Neural progenitor cell (in vitro differentiated cells): ENCODE measurements at regions not wholly inside any gene's neighbourhood (a gene's known extent, or its start where the extent isn't known, plus 50 kb on each side); places are given as distances from the start of the nearest gene placed in this dataset.

Experiments used
- DNase-seq: peaks from one replicate; pipeline ENCODE4 v3.0.0-alpha.2; 2016; ENCODE audit warnings: low spot score
- H2AFZ ChIP-seq: fragments of 200-600 bp; sonication (generic); replicated peaks from 2 replicates; pipeline ENCODE4 v1.6.1; 2016; ENCODE audit warnings: antibody characterized with exemption
- H3F3A ChIP-seq: fragments of 200-600 bp; sonication (generic); 2 replicates; pipeline ENCODE4 v1.6.1; 2016; ENCODE audit warnings: antibody characterized with exemption, low read depth
- H3K27ac ChIP-seq: fragments of 200-600 bp; sonication (generic); 2 replicates; pipeline ENCODE4 v1.5.1; 2016; ENCODE audit warnings: mild to moderate bottlenecking
- H3K27me3 ChIP-seq: fragments of 200-600 bp; sonication (generic); 2 replicates; pipeline ENCODE4 v1.6.1; 2016; ENCODE audit warnings: mild to moderate bottlenecking, moderate library complexity
- H3K36me3 ChIP-seq: fragments of 200-600 bp; sonication (generic); 2 replicates; pipeline ENCODE4 v1.5.1; 2016
- H3K4me1 ChIP-seq: fragments of 200-600 bp; sonication (generic); 2 replicates; pipeline ENCODE4 v1.6.1; 2016; ENCODE audit warnings: mixed run types
- H3K4me2 ChIP-seq: fragments of 200-600 bp; sonication (generic); 2 replicates; pipeline ENCODE4 v1.6.1; 2016
- H3K4me3 ChIP-seq: fragments of 200-600 bp; sonication (generic); 2 replicates; pipeline ENCODE4 v1.5.1; 2016
- H3K79me2 ChIP-seq: fragments of 200-600 bp; sonication (generic); 2 replicates; pipeline ENCODE4 v1.6.1; 2016; ENCODE audit warnings: low read depth
- H3K9ac ChIP-seq: fragments of 200-600 bp; sonication (generic); 2 replicates; pipeline ENCODE4 v1.6.1; 2016
- H3K9me3 ChIP-seq: fragments of 200-600 bp; sonication (generic); 2 replicates; pipeline ENCODE4 v1.5.1; 2016; ENCODE audit warnings: low read depth
- H4K20me1 ChIP-seq: fragments of 200-600 bp; sonication (generic); 2 replicates; pipeline ENCODE4 v1.6.1; 2016; ENCODE audit warnings: low read depth
- H3K27ac Mint-ChIP-seq: 3 replicates; pipeline ENCODE4 v1.8.0; 2021; ENCODE audit warnings: mixed read lengths
- H3K27me3 Mint-ChIP-seq: 2 replicates; pipeline ENCODE4 v1.8.0; 2022; ENCODE audit warnings: low read depth, mild to moderate bottlenecking, inconsistent platforms, moderate library complexity, mixed read lengths; ENCODE audit not compliant: insufficient read depth
- H3K36me3 Mint-ChIP-seq: 3 replicates; pipeline ENCODE4 v1.8.0; 2021; ENCODE audit warnings: mixed read lengths
- H3K4me1 Mint-ChIP-seq: 3 replicates; pipeline ENCODE4 v1.8.0; 2021; ENCODE audit warnings: mixed read lengths
- H3K4me3 Mint-ChIP-seq: 3 replicates; pipeline ENCODE4 v1.8.0; 2021; ENCODE audit warnings: mild to moderate bottlenecking, moderate library complexity, mixed read lengths
- H3K9me3 Mint-ChIP-seq: 3 replicates; pipeline ENCODE4 v1.8.0; 2020; ENCODE audit warnings: mixed read lengths
- EZH2 ChIP-seq: fragments of 200-600 bp; sonication (generic); IDR thresholded peaks from 2 replicates; pipeline ENCODE4 v1.6.1; 2017; ENCODE audit warnings: antibody characterized with exemption, mild to moderate bottlenecking, moderate library complexity
- EZH2phosphoT487 ChIP-seq: fragments of 200-600 bp; sonication (generic); IDR thresholded peaks from 2 replicates; pipeline ENCODE4 v1.6.1; 2017; ENCODE audit warnings: antibody characterized with exemption
- TF ChIP-seq, protein P1 (sequence below): fragments of 200-600 bp; sonication (generic); IDR thresholded peaks from 2 replicates; pipeline ENCODE4 v1.5.1; 2017; ENCODE audit warnings: antibody characterized with exemption, mild to moderate bottlenecking

DNA sequence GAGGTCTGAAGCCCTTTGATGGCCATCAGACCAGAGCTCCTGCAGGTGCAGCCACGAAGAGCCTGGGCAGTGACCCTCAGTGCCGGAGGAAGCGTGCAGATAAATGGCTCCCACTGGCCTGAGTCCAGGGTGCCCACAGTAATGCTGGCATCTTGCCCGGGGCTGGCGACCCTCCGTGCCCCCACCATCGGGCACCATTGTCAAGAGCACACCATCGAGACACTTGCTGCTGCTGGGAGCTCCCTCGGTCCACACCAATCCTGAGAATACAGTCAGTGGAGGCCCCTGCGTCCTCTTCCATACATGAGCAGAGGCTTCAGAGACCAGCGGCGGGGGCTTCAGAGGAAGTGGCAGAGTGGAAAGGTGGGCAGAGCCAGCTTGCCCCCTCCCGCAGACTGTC, 1448.3 kb downstream of the BRD1 start:
- H3K4me3 Mint-ChIP-seq: no peak overlapping the region
- H3K27me3 Mint-ChIP-seq: peaks cover 7% of the 10 kb centered on the region
- H3K4me2 ChIP-seq: no peak overlapping the region
- no peak overlapping the region for H3K27ac Mint-ChIP-seq
- H3K4me1 ChIP-seq: peaks cover 3% of the 10 kb centered on the region
- no peaks in the 10 kb centered on the region for H4K20me1 ChIP-seq
- peaks cover under 1% of the 10 kb centered on the region for H3K9me3 Mint-ChIP-seq
- no peaks in the 10 kb centered on the region for H3F3A ChIP-seq
- H3K9ac ChIP-seq: no peak overlapping the region
- H2AFZ ChIP-seq: no peak overlapping the region
- no peaks in the 10 kb centered on the region for H3K27me3 ChIP-seq
- no peak overlapping the region for H3K4me3 ChIP-seq
- no peaks in the 10 kb centered on the region for H3K79me2 ChIP-seq
- TF ChIP-seq, protein P1, sequence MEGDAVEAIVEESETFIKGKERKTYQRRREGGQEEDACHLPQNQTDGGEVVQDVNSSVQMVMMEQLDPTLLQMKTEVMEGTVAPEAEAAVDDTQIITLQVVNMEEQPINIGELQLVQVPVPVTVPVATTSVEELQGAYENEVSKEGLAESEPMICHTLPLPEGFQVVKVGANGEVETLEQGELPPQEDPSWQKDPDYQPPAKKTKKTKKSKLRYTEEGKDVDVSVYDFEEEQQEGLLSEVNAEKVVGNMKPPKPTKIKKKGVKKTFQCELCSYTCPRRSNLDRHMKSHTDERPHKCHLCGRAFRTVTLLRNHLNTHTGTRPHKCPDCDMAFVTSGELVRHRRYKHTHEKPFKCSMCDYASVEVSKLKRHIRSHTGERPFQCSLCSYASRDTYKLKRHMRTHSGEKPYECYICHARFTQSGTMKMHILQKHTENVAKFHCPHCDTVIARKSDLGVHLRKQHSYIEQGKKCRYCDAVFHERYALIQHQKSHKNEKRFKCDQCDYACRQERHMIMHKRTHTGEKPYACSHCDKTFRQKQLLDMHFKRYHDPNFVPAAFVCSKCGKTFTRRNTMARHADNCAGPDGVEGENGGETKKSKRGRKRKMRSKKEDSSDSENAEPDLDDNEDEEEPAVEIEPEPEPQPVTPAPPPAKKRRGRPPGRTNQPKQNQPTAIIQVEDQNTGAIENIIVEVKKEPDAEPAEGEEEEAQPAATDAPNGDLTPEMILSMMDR: no peak
- TF ChIP-seq EZH2: no peak
- no peak for TF ChIP-seq EZH2phosphoT487
- no peaks in the 10 kb centered on the region for H3K36me3 ChIP-seq
- no peaks in the 10 kb centered on the region for H3K36me3 Mint-ChIP-seq
- no peak overlapping the region for H3K27ac ChIP-seq
- peaks cover 5% of the 10 kb centered on the region for H3K4me1 Mint-ChIP-seq
- DNase-seq: no peak
- no peaks in the 10 kb centered on the region for H3K9me3 ChIP-seq

DNA sequence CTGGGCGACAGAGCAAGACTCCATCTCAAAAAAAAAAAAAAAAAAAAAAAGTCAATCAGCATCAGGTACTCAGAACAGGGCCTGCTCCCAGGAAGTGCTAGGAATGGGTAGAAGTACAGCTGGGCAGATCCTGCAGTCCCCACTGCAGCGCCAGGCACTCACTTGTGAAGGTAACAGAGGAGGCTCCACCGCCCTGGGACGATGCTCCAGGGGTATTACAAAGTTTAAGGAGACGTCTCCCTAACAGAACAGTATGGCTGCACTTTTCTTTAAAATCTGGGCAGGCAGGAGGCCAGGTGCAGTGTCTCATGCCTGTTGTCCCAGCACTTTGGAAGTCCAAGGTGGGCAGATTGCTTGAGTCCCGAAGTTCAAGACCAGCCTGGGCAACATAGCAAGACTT, 1449.0 kb downstream of the BRD1 start:
- H3K4me1 ChIP-seq: peaks cover 3% of the 10 kb centered on the region
- H3K4me2 ChIP-seq: no peak overlapping the region
- Mint-ChIP-seq H3K9me3 (no peaks in the 10 kb centered on the region), H3K27me3 (peaks cover 7% of the 10 kb centered on the region), H3K4me1 (peaks cover 10% of the 10 kb centered on the region), H3K4me3 (no peak overlapping the region), H3K36me3 (no peaks in the 10 kb centered on the region), H3K27ac (no peak overlapping the region)
- no peaks in the 10 kb centered on the region for H3K79me2 ChIP-seq
- TF ChIP-seq, protein P1: no peak
- TF ChIP-seq EZH2phosphoT487: no peak
- TF ChIP-seq EZH2: no peak
- no peak overlapping the region for H3K4me3 ChIP-seq
- no peaks in the 10 kb centered on the region for H3K9me3 ChIP-seq
- no peaks in the 10 kb centered on the region for H3K36me3 ChIP-seq
- no peaks in the 10 kb centered on the region for H3F3A ChIP-seq
- DNase-seq: no peak
- no peak overlapping the region for H2AFZ ChIP-seq
- H3K27me3 ChIP-seq: no peaks in the 10 kb centered on the region
- no peak overlapping the region for H3K9ac ChIP-seq
- no peaks in the 10 kb centered on the region for H4K20me1 ChIP-seq
- H3K27ac ChIP-seq: no peak overlapping the region

DNA sequence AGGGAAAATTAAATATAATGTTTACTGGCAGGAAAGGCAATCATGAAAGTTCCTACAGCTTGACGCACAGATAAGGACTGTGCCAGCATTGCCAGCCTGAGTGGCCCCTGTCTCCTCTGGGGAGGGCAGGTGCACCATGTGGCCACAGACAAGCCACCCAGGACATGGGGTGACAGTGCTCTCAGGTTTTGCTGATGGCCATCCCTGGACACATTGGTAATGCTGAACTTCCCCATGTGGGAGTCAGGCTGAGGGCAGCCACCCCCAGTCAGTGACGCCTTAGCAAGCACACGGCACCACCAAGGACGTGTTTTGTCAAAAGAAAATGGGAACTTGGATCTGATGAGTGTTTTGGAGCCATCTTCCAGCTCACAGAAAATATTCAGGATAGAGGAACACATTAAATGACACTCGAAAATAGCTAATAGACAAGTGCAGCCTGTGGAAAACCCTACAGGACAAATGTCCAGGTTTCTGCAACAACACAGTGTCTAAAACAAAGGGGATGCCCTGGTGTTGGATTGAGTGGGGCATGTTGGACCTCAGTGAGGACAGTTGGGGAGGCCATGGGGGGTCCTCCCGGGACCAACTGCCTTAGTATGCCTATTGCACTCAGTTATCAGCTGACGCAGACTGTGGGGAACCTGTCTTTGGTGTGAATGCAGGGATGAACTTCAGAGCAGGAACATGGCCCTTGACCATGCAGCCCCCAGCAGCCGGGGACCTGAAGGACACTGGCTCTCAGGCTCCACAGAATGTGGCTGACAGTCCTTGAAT, 1450.5 kb downstream of the BRD1 start:
- no peak overlapping the region for H3K27ac ChIP-seq
- Mint-ChIP-seq H3K27me3 (peaks cover 7% of the 10 kb centered on the region), H3K27ac (no peak overlapping the region), H3K36me3 (no peaks in the 10 kb centered on the region), H3K4me3 (no peak overlapping the region), H3K4me1 (peaks cover 10% of the 10 kb centered on the region), H3K9me3 (no peaks in the 10 kb centered on the region)
- H4K20me1 ChIP-seq: no peaks in the 10 kb centered on the region
- H3K9ac ChIP-seq: no peak overlapping the region
- H3K4me2 ChIP-seq: no peak overlapping the region
- no peaks in the 10 kb centered on the region for H3K79me2 ChIP-seq
- no peak for DNase-seq
- no peaks in the 10 kb centered on the region for H3F3A ChIP-seq
- no peak overlapping the region for H3K4me3 ChIP-seq
- H3K4me1 ChIP-seq: peaks cover 3% of the 10 kb centered on the region
- H3K36me3 ChIP-seq: no peaks in the 10 kb centered on the region
- no peak for TF ChIP-seq EZH2phosphoT487
- TF ChIP-seq EZH2: no peak
- TF ChIP-seq, protein P1: no peak
- H3K27me3 ChIP-seq: no peaks in the 10 kb centered on the region
- no peaks in the 10 kb centered on the region for H3K9me3 ChIP-seq
- H2AFZ ChIP-seq: no peak overlapping the region
